ENCODE measurements at regions not wholly inside any gene's neighbourhood (a gene's known extent, or its start where the extent isn't known, plus 50 kb on each side); places are given as distances from the start of the nearest gene placed in this dataset.

GRCh38 chr6:130740308-130740707 lies 86.9 kb upstream of the SMLR1 start:
- TF ChIP-seq, protein P1, sequence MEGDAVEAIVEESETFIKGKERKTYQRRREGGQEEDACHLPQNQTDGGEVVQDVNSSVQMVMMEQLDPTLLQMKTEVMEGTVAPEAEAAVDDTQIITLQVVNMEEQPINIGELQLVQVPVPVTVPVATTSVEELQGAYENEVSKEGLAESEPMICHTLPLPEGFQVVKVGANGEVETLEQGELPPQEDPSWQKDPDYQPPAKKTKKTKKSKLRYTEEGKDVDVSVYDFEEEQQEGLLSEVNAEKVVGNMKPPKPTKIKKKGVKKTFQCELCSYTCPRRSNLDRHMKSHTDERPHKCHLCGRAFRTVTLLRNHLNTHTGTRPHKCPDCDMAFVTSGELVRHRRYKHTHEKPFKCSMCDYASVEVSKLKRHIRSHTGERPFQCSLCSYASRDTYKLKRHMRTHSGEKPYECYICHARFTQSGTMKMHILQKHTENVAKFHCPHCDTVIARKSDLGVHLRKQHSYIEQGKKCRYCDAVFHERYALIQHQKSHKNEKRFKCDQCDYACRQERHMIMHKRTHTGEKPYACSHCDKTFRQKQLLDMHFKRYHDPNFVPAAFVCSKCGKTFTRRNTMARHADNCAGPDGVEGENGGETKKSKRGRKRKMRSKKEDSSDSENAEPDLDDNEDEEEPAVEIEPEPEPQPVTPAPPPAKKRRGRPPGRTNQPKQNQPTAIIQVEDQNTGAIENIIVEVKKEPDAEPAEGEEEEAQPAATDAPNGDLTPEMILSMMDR (IDR thresholded peaks at IDR 0.05), result no peak
- TF ChIP-seq POLR2A (IDR thresholded peaks at IDR 0.05), result no peak

All from uterus (tissue), 2 donors.